ENCODE measurements at regions not wholly inside any gene's neighbourhood (a gene's known extent, or its start where the extent isn't known, plus 50 kb on each side); places are given as distances from the start of the nearest gene placed in this dataset.

- Histone ChIP-seq H3K27me3 (ENCODE audit: insufficient read depth, low read length, poor library complexity, severe bottlenecking) (no peaks in the 10 kb centered on the region), H3K36me3 (ENCODE audit: insufficient read depth, low read length) (no peaks in the 10 kb centered on the region), H3K27ac (ENCODE audit: low read depth, low read length) (no peak overlapping the region), H3K9me3 (ENCODE audit: low read length) (no peaks in the 10 kb centered on the region), H3K4me1 (ENCODE audit: insufficient read depth, low read length) (no peaks in the 10 kb centered on the region), H3K4me3 (ENCODE audit: low read length) (no peak overlapping the region)
- peaks cover 0 to 1% of the 10 kb centered on the region in 2 donors for H3K27me3 Mint-ChIP-seq
- no peak overlapping the region for H3K27ac Mint-ChIP-seq
- ChIA-PET POLR2A (no interaction called here), CTCF (no interaction called here)
- H3K4me3 Mint-ChIP-seq = no peak overlapping the region
- no peak for DNase-seq
- no peaks in the 10 kb centered on the region for H3K4me1 Mint-ChIP-seq
- H3K9me3 Mint-ChIP-seq = peaks cover 0 to 8% (median 5%) of the 10 kb centered on the region in 5 donors
- H3K36me3 Mint-ChIP-seq = no peaks in the 10 kb centered on the region
Observed at GRCh38 chr5:57727591-57727990, 245.0 kb upstream of the ACTBL2 start.

GRCh38 chr5:57725658-57726504 is 243.3 kb upstream of the ACTBL2 start:
- no peaks in the 10 kb centered on the region for H3K27me3 ChIP-seq (ENCODE audit: insufficient read depth, low read length, poor library complexity, severe bottlenecking)
- Mint-ChIP-seq H3K36me3 (no peaks in the 10 kb centered on the region), H3K27ac (no peak overlapping the region), H3K27me3 (peaks cover 1 to 4% of the 10 kb centered on the region in 2 donors), H3K4me3 (no peak overlapping the region), H3K4me1 (no peaks in the 10 kb centered on the region), H3K9me3 (peaks cover 0 to 8% (median 5%) of the 10 kb centered on the region in 5 donors)
- ChIA-PET CTCF (no interaction called here), POLR2A (no interaction called here)
- H3K4me1 ChIP-seq (ENCODE audit: insufficient read depth, low read length) = no peaks in the 10 kb centered on the region
- no peaks in the 10 kb centered on the region for H3K36me3 ChIP-seq (ENCODE audit: insufficient read depth, low read length)
- no peak for DNase-seq
- no peak overlapping the region for H3K27ac ChIP-seq (ENCODE audit: low read depth, low read length)
- no peak overlapping the region for H3K4me3 ChIP-seq (ENCODE audit: low read length)
- H3K9me3 ChIP-seq (ENCODE audit: low read length) = no peaks in the 10 kb centered on the region

DNA sequence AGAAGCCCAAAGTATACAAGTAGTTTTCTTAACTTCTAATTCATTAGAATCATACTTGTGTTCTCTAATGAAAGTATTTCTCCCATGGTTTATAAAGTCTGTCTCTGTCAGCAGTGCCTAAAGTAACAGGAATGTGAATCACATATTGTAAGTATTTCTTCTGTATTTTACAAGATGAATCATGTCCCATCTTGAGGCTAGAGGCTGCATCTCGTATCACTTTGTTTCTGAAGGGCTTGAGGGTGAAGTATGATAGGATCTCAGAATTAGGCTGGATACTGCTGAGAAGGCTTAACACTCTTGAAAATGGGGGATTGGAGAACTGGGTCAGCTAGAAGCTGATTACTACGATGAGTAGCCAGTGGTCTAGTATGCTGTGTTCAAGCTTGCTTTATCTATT is 242.2 kb upstream of the ACTBL2 start:
- Histone ChIP-seq H3K4me1 (ENCODE audit: insufficient read depth, low read length) (no peaks in the 10 kb centered on the region), H3K36me3 (ENCODE audit: insufficient read depth, low read length) (no peaks in the 10 kb centered on the region), H3K9me3 (ENCODE audit: low read length) (no peaks in the 10 kb centered on the region), H3K27me3 (ENCODE audit: insufficient read depth, low read length, poor library complexity, severe bottlenecking) (no peaks in the 10 kb centered on the region), H3K27ac (ENCODE audit: low read depth, low read length) (no peak overlapping the region), H3K4me3 (ENCODE audit: low read length) (no peak overlapping the region)
- no peaks in the 10 kb centered on the region for H3K36me3 Mint-ChIP-seq
- H3K27me3 Mint-ChIP-seq = peaks cover 1 to 4% of the 10 kb centered on the region in 2 donors
- no peak for DNase-seq
- POLR2A ChIA-PET = no interaction called here
- H3K4me3 Mint-ChIP-seq = no peak overlapping the region
- H3K27ac Mint-ChIP-seq = no peak overlapping the region
- CTCF ChIA-PET = no interaction called here
- peaks cover 0 to 8% (median 5%) of the 10 kb centered on the region in 5 donors for H3K9me3 Mint-ChIP-seq
- no peaks in the 10 kb centered on the region for H3K4me1 Mint-ChIP-seq

GRCh38 chr5:57721226-57721625 is 238.6 kb upstream of the ACTBL2 start:
- no peaks in the 10 kb centered on the region for H3K4me1 ChIP-seq (ENCODE audit: insufficient read depth, low read length)
- Mint-ChIP-seq H3K36me3 (no peaks in the 10 kb centered on the region), H3K27me3 (peaks cover 1 to 4% of the 10 kb centered on the region in 2 donors), H3K4me3 (no peak overlapping the region), H3K9me3 (peaks cover 0 to 9% (median 0%) of the 10 kb centered on the region in 5 donors), H3K4me1 (no peaks in the 10 kb centered on the region), H3K27ac (no peak overlapping the region)
- H3K27me3 ChIP-seq (ENCODE audit: insufficient read depth, low read length, poor library complexity, severe bottlenecking) = no peaks in the 10 kb centered on the region
- no peak overlapping the region for H3K27ac ChIP-seq (ENCODE audit: low read depth, low read length)
- ChIA-PET POLR2A (no interaction called here), CTCF (no interaction called here)
- H3K4me3 ChIP-seq (ENCODE audit: low read length) = no peak overlapping the region
- no peaks in the 10 kb centered on the region for H3K9me3 ChIP-seq (ENCODE audit: low read length)
- H3K36me3 ChIP-seq (ENCODE audit: insufficient read depth, low read length) = no peaks in the 10 kb centered on the region
- DNase-seq = no peak

- Histone ChIP-seq H3K36me3 (ENCODE audit: insufficient read depth, low read length) (no peaks in the 10 kb centered on the region), H3K27me3 (ENCODE audit: insufficient read depth, low read length, poor library complexity, severe bottlenecking) (no peaks in the 10 kb centered on the region), H3K27ac (ENCODE audit: low read depth, low read length) (no peak overlapping the region), H3K4me3 (ENCODE audit: low read length) (no peak overlapping the region), H3K9me3 (ENCODE audit: low read length) (no peaks in the 10 kb centered on the region), H3K4me1 (ENCODE audit: insufficient read depth, low read length) (no peaks in the 10 kb centered on the region)
- Mint-ChIP-seq H3K36me3 (no peaks in the 10 kb centered on the region), H3K4me3 (no peak overlapping the region), H3K27me3 (peaks cover 1 to 4% of the 10 kb centered on the region in 2 donors), H3K9me3 (peaks cover 0 to 9% (median 0%) of the 10 kb centered on the region in 5 donors), H3K4me1 (no peaks in the 10 kb centered on the region), H3K27ac (no peak overlapping the region)
- POLR2A ChIA-PET = no interaction called here
- CTCF ChIA-PET = no interaction called here
- DNase-seq = no peak
Observed at GRCh38 chr5:57720656-57721055, 238.0 kb upstream of the ACTBL2 start.

GRCh38 chr5:57719216-57719615 is 236.6 kb upstream of the ACTBL2 start:
- no peak overlapping the region for H3K27ac Mint-ChIP-seq
- Histone ChIP-seq H3K36me3 (ENCODE audit: insufficient read depth, low read length) (no peaks in the 10 kb centered on the region), H3K27ac (ENCODE audit: low read depth, low read length) (no peak overlapping the region), H3K4me3 (ENCODE audit: low read length) (no peak overlapping the region), H3K9me3 (ENCODE audit: low read length) (no peaks in the 10 kb centered on the region), H3K27me3 (ENCODE audit: insufficient read depth, low read length, poor library complexity, severe bottlenecking) (no peaks in the 10 kb centered on the region), H3K4me1 (ENCODE audit: insufficient read depth, low read length) (no peaks in the 10 kb centered on the region)
- H3K4me3 Mint-ChIP-seq = no peak overlapping the region
- ChIA-PET CTCF (no interaction called here), POLR2A (no interaction called here)
- H3K4me1 Mint-ChIP-seq = no peaks in the 10 kb centered on the region
- no peak for DNase-seq
- peaks cover 0 to 4% of the 10 kb centered on the region in 2 donors for H3K27me3 Mint-ChIP-seq
- peaks cover 0 to 4% (median 1%) of the 10 kb centered on the region in 5 donors for H3K9me3 Mint-ChIP-seq
- H3K36me3 Mint-ChIP-seq = no peaks in the 10 kb centered on the region

DNA sequence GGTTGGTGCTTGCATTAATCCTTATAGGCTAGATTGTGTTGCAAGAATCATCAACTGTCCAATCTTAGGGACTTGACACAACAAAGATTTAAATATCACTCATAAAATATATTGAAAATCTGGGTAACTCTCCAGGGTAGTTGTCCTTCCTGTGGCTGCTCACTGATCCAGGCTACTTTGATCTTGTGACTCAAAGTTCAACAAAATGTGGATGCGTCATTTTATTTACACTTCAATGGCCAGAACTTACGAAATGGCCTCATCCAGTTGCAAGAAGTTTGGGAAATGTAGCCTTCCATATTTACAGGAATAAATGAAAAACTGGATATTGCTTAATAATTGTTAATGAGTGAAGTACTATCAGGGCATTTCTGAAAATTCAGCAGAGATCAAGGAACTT is 235.5 kb upstream of the ACTBL2 start:
- Mint-ChIP-seq H3K4me1 (no peaks in the 10 kb centered on the region), H3K4me3 (no peak overlapping the region), H3K27ac (no peak overlapping the region), H3K36me3 (no peaks in the 10 kb centered on the region), H3K9me3 (peaks cover 0 to 8% (median 1%) of the 10 kb centered on the region in 5 donors), H3K27me3 (peaks cover 0 to 4% of the 10 kb centered on the region in 2 donors)
- DNase-seq = no peak
- ChIA-PET CTCF (no interaction called here), POLR2A (no interaction called here)
- Histone ChIP-seq H3K27me3 (ENCODE audit: insufficient read depth, low read length, poor library complexity, severe bottlenecking) (no peaks in the 10 kb centered on the region), H3K9me3 (ENCODE audit: low read length) (no peaks in the 10 kb centered on the region), H3K4me1 (ENCODE audit: insufficient read depth, low read length) (no peaks in the 10 kb centered on the region), H3K36me3 (ENCODE audit: insufficient read depth, low read length) (no peaks in the 10 kb centered on the region), H3K4me3 (ENCODE audit: low read length) (no peak overlapping the region), H3K27ac (ENCODE audit: low read depth, low read length) (no peak overlapping the region)

DNA sequence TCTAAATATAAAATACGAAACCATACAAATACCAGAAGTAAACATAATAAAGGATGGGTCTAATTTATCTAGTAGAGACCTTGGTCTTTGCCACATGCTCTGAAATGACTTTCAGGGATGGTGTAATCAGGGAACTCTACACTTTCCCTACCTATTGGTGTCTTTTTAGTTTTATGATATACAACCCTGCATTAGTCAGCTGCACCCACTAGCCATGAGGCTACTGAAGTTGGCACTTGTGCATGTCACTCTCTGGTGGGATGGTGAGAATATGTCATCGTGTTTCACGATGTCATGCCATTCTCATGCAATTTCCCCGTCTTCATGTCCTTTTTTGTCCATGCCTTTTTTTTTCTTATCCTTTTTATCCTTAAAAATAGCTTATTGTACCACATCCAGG is 234.9 kb upstream of the ACTBL2 start:
- Mint-ChIP-seq H3K9me3 (peaks cover 0 to 7% (median 1%) of the 10 kb centered on the region in 5 donors), H3K36me3 (no peaks in the 10 kb centered on the region), H3K4me1 (no peaks in the 10 kb centered on the region), H3K27ac (no peak overlapping the region), H3K27me3 (peaks cover 0 to 4% of the 10 kb centered on the region in 2 donors), H3K4me3 (no peak overlapping the region)
- no peak for DNase-seq
- H3K36me3 ChIP-seq (ENCODE audit: insufficient read depth, low read length) = no peaks in the 10 kb centered on the region
- H3K27me3 ChIP-seq (ENCODE audit: insufficient read depth, low read length, poor library complexity, severe bottlenecking) = no peaks in the 10 kb centered on the region
- ChIA-PET POLR2A (no interaction called here), CTCF (no interaction called here)
- no peaks in the 10 kb centered on the region for H3K4me1 ChIP-seq (ENCODE audit: insufficient read depth, low read length)
- no peak overlapping the region for H3K4me3 ChIP-seq (ENCODE audit: low read length)
- H3K9me3 ChIP-seq (ENCODE audit: low read length) = no peaks in the 10 kb centered on the region
- no peak overlapping the region for H3K27ac ChIP-seq (ENCODE audit: low read depth, low read length)

All from CD8-positive, alpha-beta memory T cell (primary cell).